Parathyroid adenoma (tissue), 2 donors: ENCODE measurements at regions not wholly inside any gene's neighbourhood (a gene's known extent, or its start where the extent isn't known, plus 50 kb on each side); places are given as distances from the start of the nearest gene placed in this dataset.

Experiments
- H2AFZ ChIP-seq: fragments of 300-600 bp; sonication (generic); one replicate; pipeline ENCODE4 v1.7.0; 2017; ENCODE audit warnings: antibody characterized with exemption, mild to moderate bottlenecking
- H3K27ac ChIP-seq: fragments of 300-600 bp; sonication (generic); one replicate; pipeline ENCODE4 v1.7.0; 2017
- H3K27me3 ChIP-seq: fragments of 300-600 bp; sonication (generic); one replicate; pipeline ENCODE4 v1.7.0; 2017; ENCODE audit warnings: low read length; ENCODE audit not compliant: control insufficient read depth, insufficient read depth
- H3K36me3 ChIP-seq: fragments of 300-600 bp; sonication (generic); one replicate; pipeline ENCODE4 v1.7.0; 2017; ENCODE audit warnings: low read length; ENCODE audit not compliant: control insufficient read depth, insufficient read depth
- H3K4me1 ChIP-seq: fragments of 300-600 bp; sonication (generic); one replicate; pipeline ENCODE4 v1.7.0; 2017; ENCODE audit warnings: control low read depth
- H3K4me2 ChIP-seq: fragments of 300-600 bp; sonication (generic); one replicate; pipeline ENCODE4 v1.7.0; 2017; ENCODE audit warnings: low read length
- H3K4me3 ChIP-seq: fragments of 300-600 bp; sonication (generic); one replicate; pipeline ENCODE4 v1.7.0; 2017; ENCODE audit warnings: low read depth, low read length
- H3K79me2 ChIP-seq: fragments of 300-600 bp; sonication (generic); one replicate; pipeline ENCODE4 v1.7.0; 2017; ENCODE audit warnings: control low read depth
- H3K9ac ChIP-seq: fragments of 300-600 bp; sonication (generic); one replicate; pipeline ENCODE4 v1.7.0; 2017; ENCODE audit warnings: mild to moderate bottlenecking
- H3K9me3 ChIP-seq: fragments of 300-600 bp; sonication (generic); one replicate; pipeline ENCODE4 v1.7.0; 2017; ENCODE audit warnings: low read length; ENCODE audit not compliant: control insufficient read depth
- CTCF ChIP-seq: fragments of 300-600 bp; sonication (generic); IDR thresholded peaks from one replicate; pipeline ENCODE4 v1.7.0; 2017; ENCODE audit warnings: antibody characterized with exemption, mild to moderate bottlenecking
- donor health status: primary hyperparathyroidism.

- no peaks in the 10 kb centered on the region for H3K4me1 ChIP-seq
These were observed 504.7 kb downstream of the PLCL1 start for GRCh38 chr2:198309081-198309480.

GRCh38 chr2:198308368-198308767 is 504.0 kb downstream of the PLCL1 start:
- H3K4me1 ChIP-seq, result no peaks in the 10 kb centered on the region
- no peak overlapping the region for H2AFZ ChIP-seq
- H3K27ac ChIP-seq, result no peak overlapping the region
- no peak for TF ChIP-seq CTCF
- no peak overlapping the region for H3K9ac ChIP-seq
- no peaks in the 10 kb centered on the region for H3K27me3 ChIP-seq
- H3K4me3 ChIP-seq, result no peak overlapping the region
- no peak overlapping the region for H3K4me2 ChIP-seq
- H3K79me2 ChIP-seq, result no peaks in the 10 kb centered on the region
- H3K9me3 ChIP-seq, result no peaks in the 10 kb centered on the region
- no peaks in the 10 kb centered on the region for H3K36me3 ChIP-seq

More at GRCh38 chr2:198309081-198309480, 504.7 kb downstream of the PLCL1 start:
- H3K27me3 ChIP-seq, result no peaks in the 10 kb centered on the region
- no peak overlapping the region for H3K27ac ChIP-seq
- H3K4me2 ChIP-seq, result no peak overlapping the region
- H2AFZ ChIP-seq, result no peak overlapping the region
- no peaks in the 10 kb centered on the region for H3K36me3 ChIP-seq
- TF ChIP-seq CTCF, result no peak
- no peaks in the 10 kb centered on the region for H3K79me2 ChIP-seq
- H3K9me3 ChIP-seq, result no peaks in the 10 kb centered on the region
- H3K4me3 ChIP-seq, result no peak overlapping the region
- no peak overlapping the region for H3K9ac ChIP-seq

- no peaks in the 10 kb centered on the region for H3K79me2 ChIP-seq
- H3K9ac ChIP-seq, result no peak overlapping the region
- no peak overlapping the region for H2AFZ ChIP-seq
- no peak overlapping the region for H3K4me3 ChIP-seq
- no peak for TF ChIP-seq CTCF
- H3K36me3 ChIP-seq, result no peaks in the 10 kb centered on the region
- H3K27ac ChIP-seq, result no peak overlapping the region
- H3K4me2 ChIP-seq, result no peak overlapping the region
- no peaks in the 10 kb centered on the region for H3K9me3 ChIP-seq
- H3K27me3 ChIP-seq, result no peaks in the 10 kb centered on the region
- no peaks in the 10 kb centered on the region for H3K4me1 ChIP-seq
These were observed 502.7 kb downstream of the PLCL1 start for GRCh38 chr2:198307093-198307492.

- H3K79me2 ChIP-seq, result no peaks in the 10 kb centered on the region
- TF ChIP-seq CTCF, result no peak
- no peak overlapping the region for H3K4me3 ChIP-seq
These were observed 500.5 kb downstream of the PLCL1 start for GRCh38 chr2:198304859-198305258.

GRCh38 chr2:198297350-198297749 is 493.0 kb downstream of the PLCL1 start:
- no peak overlapping the region for H3K4me2 ChIP-seq
- H3K9me3 ChIP-seq, result no peaks in the 10 kb centered on the region
- H3K9ac ChIP-seq, result no peak overlapping the region
- no peak for TF ChIP-seq CTCF
- H2AFZ ChIP-seq, result peak overlapping the region; percentile 21
- no peaks in the 10 kb centered on the region for H3K36me3 ChIP-seq
- H3K27ac ChIP-seq, result no peak overlapping the region
- no peaks in the 10 kb centered on the region for H3K4me1 ChIP-seq
- no peaks in the 10 kb centered on the region for H3K27me3 ChIP-seq
- H3K4me3 ChIP-seq, result no peak overlapping the region
- no peaks in the 10 kb centered on the region for H3K79me2 ChIP-seq

More at GRCh38 chr2:198304859-198305258, 500.5 kb downstream of the PLCL1 start:
- H3K4me1 ChIP-seq, result no peaks in the 10 kb centered on the region
- H3K27ac ChIP-seq, result no peak overlapping the region
- no peak overlapping the region for H3K4me2 ChIP-seq
- no peaks in the 10 kb centered on the region for H3K9me3 ChIP-seq
- H3K27me3 ChIP-seq, result no peaks in the 10 kb centered on the region
- H3K36me3 ChIP-seq, result no peaks in the 10 kb centered on the region
- no peak overlapping the region for H3K9ac ChIP-seq
- H2AFZ ChIP-seq, result no peak overlapping the region
